SK-N-SH treated with all-trans-retinoic acid at 6 μM for 48 hours (cell line): ENCODE measurements at regions not wholly inside any gene's neighbourhood (a gene's known extent, or its start where the extent isn't known, plus 50 kb on each side); places are given as distances from the start of the nearest gene placed in this dataset.

Experiments
- ATAC-seq: fragments of 200-7000 bp; cut with Tn5 transposase; 3 replicates; pipeline ENCODE4 v1.9.1; 2020; ENCODE audit warnings: mild to moderate bottlenecking, moderate library complexity
- BACH2 ChIP-seq: fragments of 250-450 bp; sonication (Bioruptor Pico); IDR thresholded peaks from 2 replicates; pipeline ENCODE4 v1.9.0; 2021; ENCODE audit warnings: mild to moderate bottlenecking, borderline replicate concordance
- CREB5 ChIP-seq: fragments of 250-450 bp; sonication (Bioruptor Pico); IDR thresholded peaks from 2 replicates; pipeline ENCODE4 v1.5.1; 2020; ENCODE audit warnings: low read depth, mild to moderate bottlenecking, moderate library complexity
- CSDC2 ChIP-seq: fragments of 250-450 bp; sonication (Bioruptor Pico); IDR thresholded peaks from 2 replicates; pipeline ENCODE4 v1.5.0; 2020; ENCODE audit warnings: mild to moderate bottlenecking, moderate library complexity
- CSRNP3 ChIP-seq: fragments of 250-450 bp; sonication (Bioruptor Pico); IDR thresholded peaks from 2 replicates; pipeline ENCODE4 v1.5.1; 2021; ENCODE audit warnings: mild to moderate bottlenecking, moderate library complexity
- ESRRG ChIP-seq: fragments of 250-450 bp; sonication (Bioruptor Pico); IDR thresholded peaks from 2 replicates; pipeline ENCODE4 v1.6.1; 2021; ENCODE audit warnings: mild to moderate bottlenecking
- GLIS3 ChIP-seq: fragments of 250-450 bp; sonication (Bioruptor Pico); IDR thresholded peaks from 2 replicates; pipeline ENCODE4 v1.5.0; 2020; ENCODE audit warnings: mild to moderate bottlenecking, moderate library complexity
- ISL1 ChIP-seq: fragments of 250-450 bp; sonication (Bioruptor Pico); IDR thresholded peaks from 2 replicates; pipeline ENCODE4 v2.1.2; 2022; ENCODE audit warnings: mild to moderate bottlenecking, moderate library complexity
- OSR1 ChIP-seq: fragments of 250-450 bp; sonication (Bioruptor Pico); IDR thresholded peaks from 2 replicates; pipeline ENCODE4 v1.8.0; 2022; ENCODE audit warnings: moderate library complexity, mild to moderate bottlenecking, inconsistent platforms
- PATZ1 ChIP-seq: fragments of 250-450 bp; sonication (Bioruptor Pico); IDR thresholded peaks from 2 replicates; pipeline ENCODE4 v1.8.0; 2020; ENCODE audit warnings: mild to moderate bottlenecking, moderate library complexity, borderline replicate concordance
- POU6F1 ChIP-seq: fragments of 250-450 bp; sonication (Bioruptor Pico); IDR thresholded peaks from 2 replicates; pipeline ENCODE4 v1.8.0; 2021; ENCODE audit warnings: low read depth, mild to moderate bottlenecking, moderate library complexity, borderline replicate concordance
- PPARA ChIP-seq: fragments of 250-450 bp; sonication (Bioruptor Pico); IDR thresholded peaks from 2 replicates; pipeline ENCODE4 v1.5.0; 2020; ENCODE audit warnings: mild to moderate bottlenecking, borderline replicate concordance
- RARB ChIP-seq: fragments of 250-450 bp; sonication (Bioruptor Pico); IDR thresholded peaks from 2 replicates; pipeline ENCODE4 v1.8.0; 2021; ENCODE audit warnings: mild to moderate bottlenecking, moderate library complexity
- SNAI2 ChIP-seq: fragments of 250-450 bp; sonication (Bioruptor Pico); IDR thresholded peaks from 2 replicates; pipeline ENCODE4 v1.5.0; 2020; ENCODE audit warnings: mild to moderate bottlenecking, moderate library complexity
- TCF4 ChIP-seq: fragments of 250-450 bp; sonication (Bioruptor Pico); IDR thresholded peaks from 2 replicates; pipeline ENCODE4 v1.8.0; 2021; ENCODE audit warnings: mild to moderate bottlenecking, moderate library complexity, borderline replicate concordance
- TOX ChIP-seq: fragments of 250-450 bp; sonication (Bioruptor Pico); IDR thresholded peaks from 2 replicates; pipeline ENCODE4 v1.8.0; 2021; ENCODE audit warnings: mild to moderate bottlenecking, moderate library complexity, borderline replicate concordance
- TSHZ2 ChIP-seq: fragments of 250-450 bp; sonication (Bioruptor Pico); IDR thresholded peaks from 2 replicates; pipeline ENCODE4 v1.5.0; 2020; ENCODE audit warnings: mild to moderate bottlenecking, moderate library complexity
- ZC3H10 ChIP-seq: fragments of 250-450 bp; sonication (Bioruptor Pico); IDR thresholded peaks from 2 replicates; pipeline ENCODE4 v1.5.1; 2021; ENCODE audit warnings: mild to moderate bottlenecking, moderate library complexity
- ZFP3 ChIP-seq: fragments of 250-450 bp; sonication (Bioruptor Pico); IDR thresholded peaks from 2 replicates; pipeline ENCODE4 v1.5.0; 2020; ENCODE audit warnings: mild to moderate bottlenecking, moderate library complexity
- ZFP30 ChIP-seq: fragments of 450-650 bp; formaldehyde crosslinking; IDR thresholded peaks from 2 replicates; pipeline ENCODE4 v1.5.0; 2022; ENCODE audit warnings: mild to moderate bottlenecking, moderate library complexity
- ZNF565 ChIP-seq: fragments of 450-650 bp; formaldehyde crosslinking; conservative IDR thresholded peaks from 2 replicates; pipeline ENCODE4 v1.5.0; 2020; ENCODE audit warnings: low read depth, mild to moderate bottlenecking, moderate library complexity
- ZNF70 ChIP-seq: fragments of 450-650 bp; formaldehyde crosslinking; IDR thresholded peaks from 2 replicates; pipeline ENCODE4 v1.5.0; 2020; ENCODE audit warnings: mild to moderate bottlenecking, moderate library complexity
- ZNF8 ChIP-seq: fragments of 450-650 bp; formaldehyde crosslinking; IDR thresholded peaks from 2 replicates; pipeline ENCODE4 v1.5.0; 2020; ENCODE audit warnings: mild to moderate bottlenecking, moderate library complexity

GRCh38 chr14:94691660-94692034 is 78.3 kb downstream of the GSC start:
- no peak for TF ChIP-seq ZFP3 (CRISPR knock-in tag)
- no peak for TF ChIP-seq SNAI2 (CRISPR knock-in tag)
- TF ChIP-seq ZFP30 = no peak
- TF ChIP-seq ZNF70 = no peak
- no peak for TF ChIP-seq ESRRG (CRISPR knock-in tag)
- TF ChIP-seq GLIS3 (CRISPR knock-in tag) = no peak
- no peak for TF ChIP-seq POU6F1 (CRISPR knock-in tag)
- TF ChIP-seq BACH2 (CRISPR knock-in tag) = no peak
- no peak for TF ChIP-seq PPARA (CRISPR knock-in tag)
- TF ChIP-seq ZNF565 (CRISPR knock-in tag) = no peak
- no peak for TF ChIP-seq TCF4 (CRISPR knock-in tag)
- TF ChIP-seq TSHZ2 (CRISPR knock-in tag) = no peak
- no peak for TF ChIP-seq PATZ1 (CRISPR knock-in tag)
- no peak for TF ChIP-seq ZC3H10 (CRISPR knock-in tag)
- TF ChIP-seq, all 23 proteins: peak for 0
- no peak for ATAC-seq

- ATAC-seq = no peak
- TF ChIP-seq CREB5 (CRISPR knock-in tag) = no peak
- no peak for TF ChIP-seq PPARA (CRISPR knock-in tag)
- TF ChIP-seq CSRNP3 (CRISPR knock-in tag) = no peak
- TF ChIP-seq ZFP30 = no peak
- TF ChIP-seq ZFP3 (CRISPR knock-in tag) = no peak
- TF ChIP-seq TOX (CRISPR knock-in tag) = no peak
- TF ChIP-seq ISL1 = no peak
- TF ChIP-seq OSR1 (CRISPR knock-in tag) = no peak
- no peak for TF ChIP-seq TCF4 (CRISPR knock-in tag)
- TF ChIP-seq RARB (CRISPR knock-in tag) = no peak
- no peak for TF ChIP-seq ZNF70
- no peak for TF ChIP-seq ESRRG (CRISPR knock-in tag)
- no peak for TF ChIP-seq ZNF8
- TF ChIP-seq CSDC2 (CRISPR knock-in tag) = no peak
- TF ChIP-seq POU6F1 (CRISPR knock-in tag) = no peak
Measured at GRCh38 chr14:94690896-94691659, 78.8 kb downstream of the GSC start.
